ENCODE measurements at regions not wholly inside any gene's neighbourhood (a gene's known extent, or its start where the extent isn't known, plus 50 kb on each side); places are given as distances from the start of the nearest gene placed in this dataset.

- 49 to 74% (median 55%) methylated on average over 2 of the region's 2 CpGs for WGBS, 5 donors
- DNase-seq: no peak
- intact Hi-C loops (cut with DNase I; ENCODE audit: low total_unique reads): loop anchor here (10.0 kb wide), 2 partner anchors 311 to 431 kb away; no protein-coding TSS in a partner anchor
These were observed 57.9 kb upstream of the SYT13 start for GRCh38 chr11:45344028-45344427.

GRCh38 chr11:45343444-45343843, 57.3 kb upstream of the SYT13 start:
- Histone ChIP-seq H3K4me3 (no peak overlapping the region), H3K4me1 (peaks cover 0 to 18% (median 14%) of the 10 kb centered on the region in 6 donors), H3K9me3 (no peaks in the 10 kb centered on the region), H3K36me3 (no peaks in the 10 kb centered on the region), H3K27ac (no peak overlapping the region), H3K27me3 (replicated peaks in 1 of 7) (peaks cover 0 to 21% (median 0%) of the 10 kb centered on the region in 7 donors)
- no peak for TF ChIP-seq POLR2AphosphoS5 (IDR thresholded peaks at IDR 0.05)
- no peak for TF ChIP-seq POLR2A (IDR thresholded peaks at IDR 0.05)
- no peak for DNase-seq
- intact Hi-C loops (cut with DNase I; ENCODE audit: low total_unique reads): loop anchor here (10.0 kb wide), 2 partner anchors 311 to 431 kb away; no protein-coding TSS in a partner anchor

More at GRCh38 chr11:45344028-45344427, 57.9 kb upstream of the SYT13 start:
- H3K9me3 ChIP-seq: no peaks in the 10 kb centered on the region
- peaks cover 0 to 21% (median 0%) of the 10 kb centered on the region in 7 donors for H3K27me3 ChIP-seq (replicated peaks in 1 of 7)
- TF ChIP-seq CTCF (IDR thresholded peaks at IDR 0.05 in 8 of 11, conservative IDR thresholded peaks at IDR 0.05 in 3 of 11) (no peak), POLR2A (IDR thresholded peaks at IDR 0.05) (no peak), POLR2AphosphoS5 (IDR thresholded peaks at IDR 0.05) (no peak)
- H3K27ac ChIP-seq: no peak overlapping the region
- no peak overlapping the region for H3K4me3 ChIP-seq
- H3K4me1 ChIP-seq: peaks cover 0 to 18% (median 14%) of the 10 kb centered on the region in 6 donors
- H3K36me3 ChIP-seq: no peaks in the 10 kb centered on the region

GRCh38 chr11:45341372-45341771, 55.2 kb upstream of the SYT13 start:
- Histone ChIP-seq H3K27ac (no peak overlapping the region), H3K36me3 (no peaks in the 10 kb centered on the region), H3K9me3 (no peaks in the 10 kb centered on the region), H3K4me1 (peaks cover 0 to 18% (median 14%) of the 10 kb centered on the region in 6 donors), H3K27me3 (replicated peaks in 1 of 7) (peaks cover 0 to 21% (median 0%) of the 10 kb centered on the region in 7 donors), H3K4me3 (no peak overlapping the region)
- DNase-seq: no peak
- TF ChIP-seq POLR2A (IDR thresholded peaks at IDR 0.05): no peak
- no peak for TF ChIP-seq CTCF (IDR thresholded peaks at IDR 0.05 in 8 of 11, conservative IDR thresholded peaks at IDR 0.05 in 3 of 11)
- no peak for TF ChIP-seq POLR2AphosphoS5 (IDR thresholded peaks at IDR 0.05)
- 91 to 96% (median 95%) methylated on average over 7 of the region's 7 CpGs for WGBS, 5 donors
- intact Hi-C loops (cut with DNase I; ENCODE audit: low total_unique reads): loop anchor here (10.0 kb wide), 2 partner anchors 313 to 433 kb away; no protein-coding TSS in a partner anchor

GRCh38 chr11:45339729-45340519, 53.8 kb upstream of the SYT13 start:
- DNase-seq: peak; percentile 97
- peak overlapping the region; percentile 13 to 66 (median 22) for H3K4me3 ChIP-seq
- H3K4me1 ChIP-seq: peaks cover 0 to 18% (median 14%) of the 10 kb centered on the region in 6 donors
- peak; percentile 87 to 97 (median 95) for TF ChIP-seq CTCF (IDR thresholded peaks at IDR 0.05 in 8 of 11, conservative IDR thresholded peaks at IDR 0.05 in 3 of 11)
- peak; percentile 58 to 71 (median 61) for TF ChIP-seq POLR2AphosphoS5 (IDR thresholded peaks at IDR 0.05)
- no peak for TF ChIP-seq POLR2A (IDR thresholded peaks at IDR 0.05)
- H3K27me3 ChIP-seq (replicated peaks in 1 of 7): peaks cover 0 to 21% (median 0%) of the 10 kb centered on the region in 7 donors
- intact Hi-C loops (cut with DNase I; ENCODE audit: low total_unique reads): loop anchor here (10.0 kb wide), 3 partner anchors 315 to 435 kb away; no protein-coding TSS in a partner anchor
- no peaks in the 10 kb centered on the region for H3K9me3 ChIP-seq
- no peaks in the 10 kb centered on the region for H3K36me3 ChIP-seq
- peak overlapping the region in 6 of 8 donors; percentile 8 to 68 (median 42) for H3K27ac ChIP-seq
- 10 to 12% (median 12%) methylated on average over 26 of the region's 26 CpGs for WGBS, 5 donors
